ENCODE measurements at regions not wholly inside any gene's neighbourhood (a gene's known extent, or its start where the extent isn't known, plus 50 kb on each side); places are given as distances from the start of the nearest gene placed in this dataset.
"Not testable (repeated sequence)": the region's sequence is repeated elsewhere in the genome, so short reads cannot be mapped to it uniquely, and the experiment has no call there.

DNA sequence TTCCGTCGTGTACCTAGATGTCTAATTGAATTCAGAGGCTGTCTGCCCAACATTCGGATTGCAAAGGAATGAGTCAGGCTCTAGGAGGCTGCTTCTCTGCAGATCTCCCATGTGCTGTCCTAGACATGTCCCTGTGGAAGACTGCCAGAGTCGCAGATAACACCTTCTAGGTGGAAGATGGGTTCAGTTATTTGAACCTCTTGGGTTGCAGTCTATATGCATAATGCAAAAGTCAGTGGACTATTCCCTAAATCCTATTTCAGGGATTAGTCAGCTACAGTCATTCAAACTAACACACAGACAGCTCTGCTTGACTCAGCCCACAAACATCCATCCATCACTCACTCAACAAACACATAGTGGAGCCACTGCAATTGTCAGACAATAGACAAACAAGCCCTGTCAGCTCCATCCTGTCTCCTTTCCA is 300.0 kb upstream of the CTNNB1 start:
- no peak for DNase-seq (ENCODE audit: low read depth in 2 of 2)

- DNase-seq (ENCODE audit: low read depth in 2 of 2): no peak
These were observed 298.0 kb upstream of the CTNNB1 start for GRCh38 chr3:40901298-40901697.

- no peak for DNase-seq (ENCODE audit: low read depth in 2 of 2)
These were observed 297.5 kb upstream of the CTNNB1 start for GRCh38 chr3:40901796-40902195.

GRCh38 chr3:40907907-40908465 is 291.3 kb upstream of the CTNNB1 start:
- DNase-seq (ENCODE audit: low read depth in 2 of 2): not testable (repeated sequence)

DNA sequence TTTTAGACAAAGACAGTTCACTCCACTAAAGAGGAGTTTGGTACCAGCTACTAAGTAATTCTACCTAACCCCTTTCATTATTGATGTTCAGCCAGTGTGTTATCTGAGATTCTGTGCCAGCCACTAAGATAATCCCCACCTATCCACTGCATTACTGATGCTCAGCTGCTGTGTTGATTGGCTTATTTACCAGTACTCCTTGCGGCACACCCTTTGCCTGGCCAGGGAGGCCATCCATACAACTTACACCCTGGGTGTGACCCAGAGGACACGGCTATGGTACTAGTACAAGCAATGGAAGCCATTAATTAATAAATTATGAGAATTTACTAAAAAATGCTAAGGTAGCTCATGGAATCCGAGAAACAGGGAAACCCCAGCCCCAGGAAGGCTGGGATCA is 290.7 kb upstream of the CTNNB1 start:
- DNase-seq (ENCODE audit: low read depth in 2 of 2): no peak

DNA sequence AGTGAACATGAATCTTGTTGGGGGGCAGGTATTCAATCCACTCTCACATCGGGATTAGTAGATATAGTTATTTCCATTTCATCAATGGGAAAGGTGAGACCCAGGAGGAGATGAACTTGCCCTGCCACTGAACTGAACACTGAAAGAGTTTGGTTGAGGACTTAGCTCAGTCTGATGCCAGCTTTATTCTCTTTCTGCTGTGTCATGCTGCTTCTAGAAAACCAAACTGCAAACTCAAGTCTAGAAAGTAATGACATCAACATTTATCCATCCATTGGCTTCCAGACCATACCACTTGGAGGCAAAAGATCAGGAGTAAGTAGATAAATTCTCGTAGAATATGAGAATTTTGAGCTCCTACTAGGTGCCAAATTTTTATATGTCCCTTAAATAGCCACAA is 288.0 kb upstream of the CTNNB1 start:
- no peak for DNase-seq (ENCODE audit: low read depth in 2 of 2)

- no peak for DNase-seq (ENCODE audit: low read depth in 2 of 2)
These were observed 287.4 kb upstream of the CTNNB1 start for GRCh38 chr3:40911928-40912327.

- DNase-seq (ENCODE audit: low read depth in 2 of 2): no peak
These were observed 286.8 kb upstream of the CTNNB1 start for GRCh38 chr3:40912461-40912860.

- no peak for DNase-seq (ENCODE audit: low read depth in 2 of 2)
These were observed 286.1 kb upstream of the CTNNB1 start for GRCh38 chr3:40913192-40913591.

DNA sequence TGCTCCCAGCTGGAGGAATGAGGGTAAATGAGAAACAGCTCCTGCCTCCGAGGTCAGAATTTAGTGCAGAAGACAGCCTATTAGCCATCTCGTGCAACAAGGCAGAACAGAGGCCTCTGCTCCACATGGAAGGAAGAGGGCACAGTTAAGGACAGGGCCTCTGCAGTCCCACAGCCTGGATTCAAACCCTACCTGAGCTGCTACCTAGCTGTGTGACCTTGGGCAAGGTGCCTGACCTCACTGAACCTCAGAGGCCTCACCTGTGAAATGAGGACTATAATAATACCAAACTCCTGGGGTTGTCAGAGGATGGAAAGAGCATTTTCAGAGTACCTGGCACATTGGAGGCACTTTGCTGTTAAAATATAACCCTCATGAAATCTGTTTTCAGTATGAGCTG is 285.7 kb upstream of the CTNNB1 start:
- DNase-seq (ENCODE audit: low read depth in 2 of 2): no peak

- no peak for DNase-seq (ENCODE audit: low read depth in 2 of 2)
These were observed 284.8 kb upstream of the CTNNB1 start for GRCh38 chr3:40914475-40914874.

DNA sequence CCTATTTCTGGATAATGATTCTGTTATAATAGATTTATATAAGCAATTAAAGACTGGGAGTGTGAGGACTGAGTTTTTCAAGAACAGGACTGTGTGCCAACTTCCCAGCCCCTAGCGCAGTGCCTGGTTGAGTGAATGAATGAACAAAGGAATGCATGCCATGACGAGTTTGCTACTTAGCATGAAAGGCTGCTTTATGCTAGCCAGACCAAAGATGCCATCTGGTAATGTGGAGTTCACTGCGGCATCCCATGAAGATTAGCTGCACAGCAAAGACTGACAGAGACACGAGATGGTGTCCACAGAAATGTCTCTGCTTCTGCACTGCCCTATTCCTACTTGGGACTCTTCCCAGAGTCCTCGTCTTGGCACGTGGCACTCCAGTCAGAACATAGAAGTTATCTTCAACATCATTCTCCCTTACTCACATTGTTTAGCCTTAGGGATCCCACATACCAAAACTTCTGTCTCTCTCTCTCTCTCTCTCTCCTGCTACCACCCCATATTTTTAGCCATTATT is 283.9 kb upstream of the CTNNB1 start:
- no peak for DNase-seq (ENCODE audit: low read depth in 2 of 2)

DNA sequence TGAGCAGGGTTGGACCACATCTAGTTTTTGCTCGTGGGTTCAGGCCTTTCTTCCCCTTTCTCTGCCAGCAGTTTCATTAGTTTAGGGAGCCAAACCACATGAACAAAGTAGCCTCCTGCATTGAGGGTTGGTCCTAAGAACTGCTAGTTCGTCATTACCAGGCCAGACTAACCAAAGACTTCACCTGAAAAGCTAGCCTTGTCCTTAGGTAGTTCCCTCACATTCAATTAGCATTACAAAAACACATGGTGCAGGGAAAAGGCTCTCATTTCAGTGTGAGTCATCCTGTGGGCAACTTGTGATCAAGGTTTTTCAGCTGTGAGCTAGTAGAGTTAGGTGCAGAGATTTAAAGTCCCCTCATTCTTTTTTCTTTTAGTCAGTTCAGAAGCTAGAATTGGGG is 279.3 kb upstream of the CTNNB1 start:
- no peak for DNase-seq (ENCODE audit: low read depth in 2 of 2)

- no peak for DNase-seq (ENCODE audit: low read depth in 2 of 2)
These were observed 278.1 kb upstream of the CTNNB1 start for GRCh38 chr3:40921251-40921650.

DNA sequence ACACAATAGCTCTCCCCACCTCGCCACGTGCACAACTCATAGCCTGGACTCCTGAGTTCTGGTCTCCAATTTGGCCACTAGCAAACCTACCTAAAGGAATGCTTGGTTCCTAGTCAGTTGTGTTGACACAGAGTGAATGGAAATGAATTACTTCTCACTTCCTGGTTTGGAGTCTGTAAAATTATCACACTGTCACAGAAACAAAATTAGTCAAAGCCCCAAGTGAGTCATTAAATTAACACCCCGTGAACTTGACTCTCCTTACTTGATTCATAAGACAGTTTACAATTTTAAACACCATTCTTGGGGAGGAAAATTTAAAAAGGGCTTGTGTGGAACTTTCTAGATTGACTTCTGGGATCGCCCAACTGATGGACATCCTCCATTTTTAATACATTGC is 276.2 kb upstream of the CTNNB1 start:
- no peak for DNase-seq (ENCODE audit: low read depth in 2 of 2)

- DNase-seq (ENCODE audit: low read depth in 2 of 2): no peak
These were observed 275.7 kb upstream of the CTNNB1 start for GRCh38 chr3:40923651-40924050.

DNA sequence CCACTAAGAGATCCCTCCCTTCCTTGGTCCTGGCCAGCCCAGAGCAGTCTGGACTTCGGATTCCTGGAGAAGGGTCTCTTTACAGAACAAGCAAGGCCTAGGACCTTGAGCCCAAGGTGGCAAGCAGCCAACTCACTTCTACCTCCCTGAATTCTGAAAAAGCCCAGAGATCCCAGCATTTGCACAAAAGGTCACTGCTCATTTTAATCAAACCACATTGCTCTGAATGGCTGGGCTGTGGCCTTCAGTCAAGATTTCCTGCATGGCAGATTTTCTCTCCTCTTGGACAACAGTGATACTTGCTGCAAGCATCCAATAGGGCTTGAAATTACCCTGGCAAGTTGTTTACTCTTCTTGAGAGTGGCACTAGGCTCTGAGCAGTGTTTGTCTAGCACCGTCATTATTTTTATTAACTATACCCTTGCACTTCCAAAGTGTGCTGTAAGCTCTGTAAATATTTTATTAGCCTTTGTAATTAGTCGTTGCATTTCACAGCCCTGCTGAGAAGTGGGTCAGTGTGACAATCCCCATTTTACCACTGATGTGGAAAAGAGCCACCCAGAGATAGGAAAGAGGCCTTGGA is 274.7 kb upstream of the CTNNB1 start:
- DNase-seq (ENCODE audit: low read depth in 2 of 2): no peak

DNA sequence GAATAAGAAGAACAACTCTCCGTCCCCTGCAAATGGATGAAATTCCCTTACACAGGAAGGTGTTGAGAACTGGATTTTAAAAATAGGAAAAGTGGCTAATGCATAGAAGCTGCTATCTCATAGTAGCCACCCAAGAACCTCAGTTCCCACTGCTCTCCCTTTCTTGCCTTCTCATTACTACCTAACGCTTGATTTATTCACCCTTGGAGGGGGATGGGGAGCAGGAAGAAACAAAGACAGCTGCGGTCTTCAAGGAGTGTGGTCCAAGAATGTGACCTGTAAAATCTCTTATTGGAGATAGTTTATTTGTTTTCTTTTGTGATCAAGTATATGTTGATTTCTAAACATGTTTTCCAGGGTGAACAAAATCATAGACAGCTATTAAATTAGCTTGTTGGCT is 274.1 kb upstream of the CTNNB1 start:
- DNase-seq (ENCODE audit: low read depth in 2 of 2): no peak

DNA sequence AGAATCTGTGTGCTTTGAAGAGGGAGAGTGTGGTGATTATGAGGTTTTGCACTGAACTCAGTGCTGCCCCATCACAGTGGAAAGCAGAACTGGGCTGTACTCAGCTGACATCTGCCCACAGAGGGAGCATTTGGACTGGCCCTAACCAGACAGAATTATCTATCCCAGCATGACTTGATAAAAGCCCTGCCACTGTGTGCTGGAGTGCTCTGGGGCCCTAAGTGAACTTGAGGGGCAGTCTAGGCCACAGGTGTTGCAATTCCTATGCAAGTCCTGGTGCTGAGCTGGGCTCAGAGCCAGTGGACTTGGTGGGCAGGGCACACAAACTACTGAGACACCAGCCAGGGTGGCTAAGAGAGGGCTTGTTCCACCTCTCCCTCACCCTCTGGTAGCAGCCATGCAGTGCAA is 269.2 kb upstream of the CTNNB1 start:
- no peak for DNase-seq (ENCODE audit: low read depth in 2 of 2)

DNA sequence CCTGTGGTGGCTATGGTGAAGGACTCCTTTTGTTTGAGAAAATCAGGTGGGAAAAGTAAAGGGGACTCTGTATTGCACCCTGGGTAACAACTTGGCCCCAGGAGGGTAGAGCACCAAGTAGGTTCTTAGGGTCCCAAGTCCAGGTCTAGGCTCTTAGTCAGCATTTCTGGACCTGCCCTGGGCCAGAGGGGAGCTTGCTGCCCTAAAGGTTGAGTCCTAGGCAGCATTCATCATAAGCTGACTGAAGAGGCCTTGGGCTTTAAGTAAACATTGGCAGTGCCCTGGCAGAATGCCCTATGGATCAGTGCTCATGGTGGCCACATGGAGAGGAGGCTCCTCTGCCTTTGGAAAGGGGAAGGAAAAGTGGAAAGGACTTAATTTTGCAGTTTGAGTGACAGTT is 268.5 kb upstream of the CTNNB1 start:
- DNase-seq (ENCODE audit: low read depth in 2 of 2): no peak

GRCh38 chr3:40938591-40938990 is 260.7 kb upstream of the CTNNB1 start:
- DNase-seq (ENCODE audit: low read depth in 2 of 2): no peak

- no peak for DNase-seq (ENCODE audit: low read depth in 2 of 2)
These were observed 260.1 kb upstream of the CTNNB1 start for GRCh38 chr3:40939030-40939740.

- no peak for DNase-seq (ENCODE audit: low read depth in 2 of 2)
These were observed 259.6 kb upstream of the CTNNB1 start for GRCh38 chr3:40939741-40940130.
